Amniotic stem cell (primary cell): ENCODE measurements at regions not wholly inside any gene's neighbourhood (a gene's known extent, or its start where the extent isn't known, plus 50 kb on each side); places are given as distances from the start of the nearest gene placed in this dataset.

Source experiments
- DNase-seq: peaks from one replicate; lab custom pipeline; 2025; lab: John Stamatoyannopoulos, UW

DNA sequence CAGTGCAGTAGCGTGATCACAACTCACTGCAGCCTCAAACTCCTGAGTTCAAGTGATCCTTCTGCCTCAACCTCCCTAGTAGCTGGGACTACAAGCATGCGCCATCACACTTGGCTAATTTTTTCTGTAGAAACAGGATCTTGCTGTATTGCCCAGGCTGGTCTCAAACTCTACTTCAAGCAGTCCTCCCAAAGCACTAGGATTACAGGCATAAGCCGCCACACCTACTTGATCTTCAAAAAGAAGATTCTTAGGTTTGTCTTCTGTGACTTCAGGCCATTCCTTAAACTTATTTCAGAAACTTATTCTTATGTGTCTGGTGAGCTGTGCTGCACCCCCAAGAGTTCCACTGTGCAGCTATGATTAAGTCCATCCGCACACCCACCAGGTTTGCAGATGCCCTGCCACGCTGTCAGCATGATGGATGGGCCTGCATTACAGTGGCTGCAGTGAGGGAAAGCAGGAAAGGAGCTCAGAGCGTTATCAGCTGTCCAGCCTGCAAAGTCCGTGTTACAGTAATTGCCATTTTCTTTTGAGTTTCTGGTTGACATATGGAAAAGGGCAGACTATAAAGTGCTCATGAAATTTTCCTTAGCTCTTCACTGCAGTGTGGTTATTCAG is 146.6 kb downstream of the AASDH start:
- no peak for DNase-seq

- no peak for DNase-seq
These were observed 149.0 kb downstream of the AASDH start for GRCh38 chr4:56238251-56238650.

DNA sequence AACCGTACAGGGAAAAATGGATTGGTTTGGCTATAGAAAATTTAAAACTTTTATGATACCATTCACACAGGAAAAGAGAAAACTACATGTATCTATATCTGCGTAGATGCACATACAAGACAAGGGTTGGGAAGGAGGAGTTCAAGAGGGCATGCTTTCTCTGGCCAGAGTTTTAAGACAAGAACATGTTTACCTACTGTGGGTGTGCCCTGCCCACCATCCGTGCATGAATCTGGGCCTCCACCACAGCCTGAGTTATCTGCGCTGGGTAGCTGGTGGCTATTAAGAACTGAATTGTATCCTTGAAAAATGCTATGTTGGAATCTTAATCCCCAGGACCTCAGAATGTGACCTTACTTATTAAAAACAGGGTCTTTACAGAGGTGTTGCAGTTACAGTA is 151.6 kb downstream of the AASDH start:
- DNase-seq: no peak

DNA sequence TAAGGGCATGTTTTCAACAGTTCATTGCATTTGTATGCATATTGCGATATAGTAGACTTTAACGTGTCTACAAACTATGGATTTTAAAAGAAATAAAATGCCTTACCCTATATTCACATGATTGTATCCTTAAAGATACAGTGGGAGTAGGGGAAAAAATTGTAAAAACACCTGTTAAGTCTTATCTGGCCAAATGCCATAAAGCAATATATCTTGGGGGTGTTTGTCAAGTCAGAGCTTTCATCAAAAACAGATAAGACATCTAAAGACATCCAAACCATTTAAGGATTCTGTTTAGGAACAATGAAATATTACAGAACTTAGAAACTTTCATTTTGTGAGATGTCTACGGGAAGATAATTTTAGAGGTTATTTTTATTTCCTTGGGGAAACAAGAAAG is 152.3 kb downstream of the AASDH start:
- DNase-seq: no peak

DNA sequence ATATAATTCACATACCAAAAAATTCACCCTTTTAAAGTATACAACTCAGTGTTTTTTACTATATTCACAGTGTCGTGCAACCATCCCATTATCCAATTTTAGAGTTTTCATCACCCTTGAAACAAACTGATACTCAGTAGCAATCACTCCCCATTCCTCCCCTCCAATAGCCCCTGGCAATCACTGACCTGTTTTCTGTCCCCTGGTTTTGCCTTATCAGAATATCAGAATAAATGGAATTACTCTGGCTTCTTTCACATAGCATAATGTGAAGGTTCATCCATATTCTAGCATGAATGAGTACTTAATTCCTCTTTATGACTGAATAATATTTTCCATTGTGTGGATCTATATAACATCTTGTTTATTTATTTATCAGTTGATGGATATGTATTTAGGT is 153.2 kb downstream of the AASDH start:
- no peak for DNase-seq

- no peak for DNase-seq
These were observed 155.9 kb downstream of the AASDH start for GRCh38 chr4:56231410-56231809.

GRCh38 chr4:56229947-56230346 is 157.3 kb downstream of the AASDH start:
- DNase-seq: no peak

DNA sequence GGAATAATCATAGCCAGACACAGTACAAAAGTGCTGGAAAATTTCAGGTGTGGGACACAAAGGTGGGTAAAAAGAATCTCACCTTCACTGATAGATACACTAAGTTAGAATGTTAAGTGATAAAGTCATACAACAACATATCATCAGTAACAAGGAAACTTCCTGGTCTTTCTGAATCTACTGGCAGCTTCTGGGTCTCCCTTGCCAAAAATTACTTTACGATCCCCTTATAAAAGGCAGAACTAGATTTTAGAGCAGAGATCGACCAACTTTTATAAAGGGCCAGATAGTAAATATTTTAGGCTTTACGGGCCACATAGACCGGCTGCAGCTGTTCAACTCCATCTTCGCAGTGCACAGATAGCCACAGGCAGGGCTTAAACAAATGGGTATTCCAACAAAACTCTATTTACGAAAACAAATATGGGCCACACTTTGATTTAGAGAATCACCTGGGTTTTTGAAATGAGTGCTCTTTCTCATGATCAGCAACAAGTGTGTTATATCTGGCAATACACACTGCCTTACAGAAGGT is 159.9 kb downstream of the AASDH start:
- DNase-seq: no peak

GRCh38 chr4:56226579-56226978 is 160.7 kb downstream of the AASDH start:
- no peak for DNase-seq

DNA sequence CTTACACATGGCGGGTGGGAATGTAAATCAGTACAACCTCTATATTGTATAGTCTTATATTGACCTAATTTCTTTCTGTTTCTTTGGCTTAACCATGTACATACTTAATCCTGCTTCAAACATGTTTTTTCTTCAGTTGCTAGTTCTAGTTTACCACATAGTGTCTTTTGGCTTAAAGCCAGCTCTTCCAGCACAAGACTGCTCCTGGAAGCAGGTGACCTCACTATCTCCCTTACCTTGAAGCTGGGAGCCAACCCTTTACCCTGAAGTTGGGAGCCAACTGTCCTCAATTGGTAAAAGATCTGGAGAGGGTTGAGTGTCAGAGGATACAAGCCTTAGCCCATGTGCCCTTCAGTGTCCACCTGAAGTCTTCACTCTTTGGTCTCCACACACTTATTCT is 162.7 kb downstream of the AASDH start:
- no peak for DNase-seq

GRCh38 chr4:56222514-56222913 is 164.8 kb downstream of the AASDH start:
- no peak for DNase-seq

- no peak for DNase-seq
These were observed 167.0 kb downstream of the AASDH start for GRCh38 chr4:56220261-56220660.

GRCh38 chr4:56219447-56219846 is 167.8 kb downstream of the AASDH start:
- DNase-seq: no peak

GRCh38 chr4:56218230-56218895 is 168.9 kb downstream of the AASDH start:
- no peak for DNase-seq

DNA sequence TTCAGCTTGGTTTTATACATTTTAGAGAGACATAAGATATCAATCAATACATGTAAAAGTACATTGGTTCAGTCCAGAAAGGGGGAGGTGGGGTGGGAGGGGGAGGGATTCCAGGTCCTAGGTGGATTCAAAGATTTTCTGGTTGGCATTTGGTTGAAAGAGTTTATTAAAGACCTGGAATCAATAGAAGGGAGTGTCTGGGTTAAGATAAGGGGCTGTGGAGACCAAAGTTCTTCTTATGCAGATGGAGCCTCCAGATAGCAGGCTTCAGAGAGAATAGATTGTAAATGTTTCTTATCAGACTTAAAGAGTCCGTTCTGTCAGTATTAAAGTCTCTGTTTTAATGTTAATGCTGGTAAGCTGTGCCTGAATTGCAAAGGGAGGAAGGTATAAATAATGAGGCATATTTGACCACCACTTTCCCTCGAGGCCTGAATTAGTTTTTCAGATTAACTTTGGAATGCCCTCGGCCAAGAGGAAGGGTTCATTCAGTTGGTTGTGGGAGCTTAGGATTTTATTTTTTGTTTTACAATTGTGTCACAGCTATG is 169.9 kb downstream of the AASDH start:
- DNase-seq: no peak

DNA sequence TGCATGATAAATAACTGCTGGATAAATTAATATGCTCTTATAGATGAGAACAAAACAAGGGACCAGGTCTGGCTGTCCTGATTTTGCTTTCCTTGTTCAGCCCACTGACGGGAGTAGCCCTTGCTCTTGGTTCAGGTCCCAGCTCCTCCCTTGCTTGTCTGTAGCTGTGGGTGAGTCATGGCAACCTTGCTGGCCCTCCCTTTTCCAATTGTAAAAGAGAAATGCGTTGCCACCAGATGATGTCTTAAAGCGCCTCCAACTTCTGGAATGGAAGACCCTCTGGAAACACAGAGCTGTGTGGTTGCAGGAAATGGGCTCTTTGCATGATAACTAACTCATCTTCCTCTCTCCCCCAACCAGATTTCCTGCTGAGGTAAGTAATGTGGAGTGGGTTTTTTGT is 171.4 kb downstream of the AASDH start:
- DNase-seq: no peak

- DNase-seq: no peak
These were observed 172.0 kb downstream of the AASDH start for GRCh38 chr4:56215141-56215783.

GRCh38 chr4:56213543-56213942 is 173.7 kb downstream of the AASDH start:
- no peak for DNase-seq

- no peak for DNase-seq
These were observed 174.5 kb downstream of the AASDH start for GRCh38 chr4:56212774-56213173.

DNA sequence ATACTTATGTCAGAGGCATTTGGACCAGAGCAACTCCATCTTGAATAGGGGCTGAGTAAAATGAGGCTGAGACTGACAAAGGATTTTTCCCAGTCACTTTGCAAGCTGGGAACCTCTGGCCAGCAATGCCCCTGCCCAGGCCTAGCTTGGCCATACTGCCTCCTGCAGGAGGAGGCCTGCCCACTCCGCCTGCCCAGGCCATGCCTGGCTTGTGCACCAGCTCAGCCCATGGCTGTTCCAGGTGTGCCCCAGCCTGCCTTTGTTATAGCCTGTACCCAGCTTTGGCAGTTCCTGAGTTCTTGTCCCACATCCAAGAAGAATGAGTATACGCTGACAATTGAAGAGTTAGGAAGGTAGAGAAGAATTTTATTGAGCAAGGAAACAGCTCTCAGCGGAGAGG is 176.1 kb downstream of the AASDH start:
- no peak for DNase-seq

- no peak for DNase-seq
These were observed 176.9 kb downstream of the AASDH start for GRCh38 chr4:56210397-56210796.

GRCh38 chr4:56209767-56210166 is 177.5 kb downstream of the AASDH start:
- no peak for DNase-seq

DNA sequence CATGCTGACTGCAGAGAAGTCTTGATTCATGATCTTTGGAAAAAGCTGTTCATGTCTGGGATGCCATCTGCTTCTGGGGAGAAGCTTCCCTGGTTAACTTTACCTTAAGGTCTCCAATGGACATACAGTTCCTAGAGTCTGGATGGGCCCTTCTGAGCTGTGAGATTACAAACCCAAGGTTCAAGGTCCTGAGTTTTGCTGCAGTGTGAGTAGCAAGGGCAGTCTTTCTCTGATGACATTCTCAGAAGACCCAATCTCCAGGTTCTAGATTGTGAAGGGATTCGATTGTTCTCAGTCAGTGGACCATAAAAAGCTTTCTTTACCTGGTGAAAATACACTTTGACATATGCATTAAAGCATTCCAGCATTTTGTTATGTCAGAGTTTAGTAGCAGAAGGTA is 179.2 kb downstream of the AASDH start:
- no peak for DNase-seq
